GM19043 (cell line): ENCODE measurements at regions not wholly inside any gene's neighbourhood (a gene's known extent, or its start where the extent isn't known, plus 50 kb on each side); places are given as distances from the start of the nearest gene placed in this dataset.
"Not testable (repeated sequence)": the region's sequence is repeated elsewhere in the genome, so short reads cannot be mapped to it uniquely, and the experiment has no call there.

Experiments used
- ATAC-seq: cut with Tn5 transposase; IDR thresholded peaks from one replicate; pipeline ENCODE4 v1.9.1; 2021; ENCODE audit warnings: low read depth; ENCODE audit not compliant: unreplicated experiment

DNA sequence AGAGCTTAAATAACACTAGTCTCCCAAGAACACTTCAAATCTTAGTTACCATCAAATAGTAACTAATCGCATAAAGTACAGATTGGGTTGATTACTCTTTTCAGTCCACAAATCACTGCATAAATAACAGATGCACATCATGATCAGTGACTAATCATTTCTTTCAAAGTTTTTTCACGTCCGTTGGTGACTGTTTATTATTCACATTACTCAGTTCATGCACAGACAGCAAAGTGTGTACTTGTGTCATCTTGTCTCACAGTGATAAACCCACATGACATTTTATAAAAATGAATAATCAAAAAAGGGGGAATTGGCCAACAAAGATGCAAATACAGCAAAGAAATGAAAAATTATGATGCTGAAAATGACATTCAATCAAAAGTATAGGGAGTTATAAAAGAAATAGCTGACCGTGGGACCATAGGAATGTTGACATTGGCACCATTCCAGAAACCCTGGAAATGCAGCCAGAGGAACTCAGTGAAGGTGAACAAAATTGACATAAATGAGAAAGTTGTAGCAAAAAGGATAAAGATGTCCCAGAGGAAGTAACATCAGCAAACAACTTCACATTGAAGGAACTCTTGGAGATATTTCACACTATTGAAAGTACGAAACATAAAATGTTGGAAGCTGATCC lies 161.5 kb downstream of the SOX3 start:
- ATAC-seq = no peak

DNA sequence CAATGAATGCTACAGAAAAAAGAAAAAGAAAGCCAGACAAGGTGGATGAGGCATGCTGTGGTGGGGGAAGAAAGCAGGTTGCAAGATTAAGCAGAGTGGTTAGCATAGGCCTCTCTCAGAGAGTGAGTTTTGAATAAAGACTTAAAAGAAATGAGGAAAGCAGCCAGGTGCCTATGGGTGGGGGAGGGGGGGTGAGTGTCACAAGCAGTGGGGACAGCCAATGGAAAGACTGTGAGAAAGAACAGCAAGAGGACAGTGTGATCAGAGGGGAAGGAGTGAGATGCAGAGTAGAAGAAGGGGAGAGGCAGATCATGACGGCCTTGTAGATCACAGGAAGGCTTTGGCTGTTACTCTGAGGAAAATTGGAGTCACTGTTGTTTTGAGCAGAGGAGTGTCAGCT lies 162.5 kb downstream of the SOX3 start:
- ATAC-seq = no peak

DNA sequence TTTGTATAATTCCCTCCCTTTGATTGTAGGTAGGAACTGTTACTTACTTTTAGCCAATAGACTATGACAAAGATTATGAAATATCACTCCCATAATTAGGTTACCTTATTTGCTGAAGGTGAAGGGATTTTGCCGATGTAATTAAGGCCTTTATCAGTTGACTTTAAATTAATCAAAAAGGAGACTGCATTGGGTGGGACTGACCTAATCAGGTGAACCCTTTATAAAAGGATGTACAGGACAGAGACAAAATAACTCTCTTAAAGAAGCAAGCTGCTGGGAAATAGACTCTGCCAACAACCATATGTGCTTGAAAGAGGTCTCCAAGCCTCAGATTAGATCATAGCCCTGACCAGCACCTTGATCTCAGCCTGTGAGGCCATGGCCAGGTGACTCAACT lies 167.6 kb downstream of the SOX3 start:
- no peak for ATAC-seq

DNA sequence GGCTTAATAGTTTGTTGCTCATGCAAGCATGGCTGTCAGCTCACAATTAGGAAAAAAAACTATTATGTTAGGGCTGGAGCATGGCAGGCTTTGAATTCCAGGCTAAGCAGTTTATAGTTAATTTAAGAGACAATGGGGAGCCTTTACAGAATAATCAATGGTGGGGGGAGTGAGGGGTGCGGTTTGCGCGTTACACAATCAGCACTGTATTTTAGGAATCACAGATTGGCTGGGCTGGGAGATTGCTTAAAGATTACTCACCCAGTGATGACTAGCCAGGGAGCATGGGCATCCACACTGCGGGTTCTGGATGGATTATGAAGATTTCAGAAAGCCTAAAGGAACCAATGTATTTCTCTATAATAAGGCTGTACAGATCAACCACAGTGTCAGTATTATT lies 186.6 kb downstream of the SOX3 start:
- no peak for ATAC-seq

DNA sequence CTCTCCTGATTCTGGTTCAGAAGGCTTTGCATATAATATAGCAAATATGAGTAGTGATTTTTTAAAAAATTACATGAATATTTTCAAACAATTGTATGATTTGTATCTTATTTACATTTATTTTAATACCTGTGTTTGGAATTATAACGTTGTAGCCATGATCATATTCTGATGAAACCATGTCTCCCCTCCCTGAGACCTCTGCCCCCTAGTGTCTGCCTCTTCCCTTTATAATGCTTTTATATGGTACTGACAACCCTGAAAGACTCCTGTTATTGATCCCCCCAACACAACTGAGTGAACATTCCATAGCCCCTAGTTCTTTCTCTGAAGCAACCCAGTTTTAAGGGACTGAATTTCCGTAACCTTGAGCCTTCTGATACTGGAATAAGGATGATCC lies 187.4 kb downstream of the SOX3 start:
- ATAC-seq = no peak

DNA sequence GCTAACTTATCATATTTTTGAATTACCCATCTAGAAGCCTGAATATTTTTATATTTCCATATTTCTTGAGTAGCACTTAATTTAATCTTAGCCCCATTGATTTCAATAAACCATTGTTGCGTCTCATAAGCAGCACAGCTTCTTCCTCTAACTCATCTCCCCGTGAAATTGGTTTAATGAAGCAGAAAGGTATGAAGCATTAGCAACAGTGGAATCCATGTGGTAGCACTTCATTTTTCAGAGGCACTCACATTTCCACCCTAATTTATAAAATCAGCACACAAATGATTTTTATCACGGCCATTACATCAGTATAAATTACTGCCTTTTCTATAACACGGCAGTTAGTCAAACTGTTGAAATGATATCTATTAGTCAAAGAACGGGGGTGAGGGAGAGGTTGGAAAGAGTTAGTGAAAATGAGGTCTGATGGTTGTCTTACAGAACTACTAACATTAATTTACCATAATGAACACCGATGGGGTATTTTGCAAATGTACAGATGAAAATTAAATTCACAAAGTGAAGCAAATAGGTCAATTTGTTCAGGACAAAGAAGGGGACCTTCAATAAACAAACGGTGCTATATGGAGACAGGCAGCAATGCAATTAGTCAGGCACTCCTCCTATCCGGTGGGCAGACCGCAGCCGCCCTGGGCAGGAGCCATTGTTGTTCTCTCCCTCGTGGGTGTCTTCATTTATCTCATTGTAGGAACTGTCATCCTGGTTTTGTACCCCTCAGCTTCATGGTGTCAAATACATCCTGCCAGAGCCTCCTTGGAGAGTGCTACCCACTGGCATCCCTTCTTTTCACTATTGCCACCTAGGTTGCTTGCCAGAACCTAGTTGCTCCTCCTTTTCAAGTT lies 205.7 kb downstream of the SOX3 start:
- ATAC-seq = no peak

DNA sequence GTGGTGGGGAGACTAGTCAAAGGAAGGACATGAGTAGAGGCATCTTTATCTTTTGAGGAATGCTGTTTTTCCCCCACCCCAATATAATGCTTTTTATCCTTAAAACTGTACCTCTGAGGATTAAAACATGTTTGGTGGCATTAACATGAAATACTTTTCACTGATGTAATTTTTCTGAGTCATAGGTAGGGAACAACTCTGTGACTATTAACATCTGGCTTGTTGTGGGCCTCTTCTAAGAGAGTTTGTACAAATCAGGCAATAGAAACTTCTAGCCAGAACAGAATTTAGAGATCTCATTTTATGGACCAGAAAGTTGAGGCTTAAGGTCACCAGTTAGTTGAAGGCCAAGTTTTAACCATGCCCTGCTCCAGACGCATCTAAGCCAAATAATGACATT lies 207.6 kb downstream of the SOX3 start:
- no peak for ATAC-seq

DNA sequence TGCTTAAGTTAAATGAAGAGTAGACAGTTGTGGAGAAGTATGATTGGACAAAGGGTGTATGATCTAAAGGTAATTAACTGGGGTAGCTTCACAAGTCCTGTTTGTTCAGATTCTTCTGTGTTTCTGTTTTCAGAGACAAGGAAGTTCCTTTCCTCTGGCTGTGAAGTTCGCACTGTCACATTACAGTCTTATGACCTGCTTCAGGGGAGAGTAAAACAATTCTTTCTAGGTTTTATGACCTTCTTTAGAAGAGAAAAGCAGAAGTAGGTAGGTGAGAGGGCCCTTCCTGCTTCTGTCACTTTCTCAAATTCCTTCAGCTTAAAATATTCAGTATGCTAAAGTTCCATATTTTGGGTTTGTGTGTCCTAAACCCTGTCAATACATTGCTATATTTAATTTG lies 211.9 kb downstream of the SOX3 start:
- no peak for ATAC-seq

DNA sequence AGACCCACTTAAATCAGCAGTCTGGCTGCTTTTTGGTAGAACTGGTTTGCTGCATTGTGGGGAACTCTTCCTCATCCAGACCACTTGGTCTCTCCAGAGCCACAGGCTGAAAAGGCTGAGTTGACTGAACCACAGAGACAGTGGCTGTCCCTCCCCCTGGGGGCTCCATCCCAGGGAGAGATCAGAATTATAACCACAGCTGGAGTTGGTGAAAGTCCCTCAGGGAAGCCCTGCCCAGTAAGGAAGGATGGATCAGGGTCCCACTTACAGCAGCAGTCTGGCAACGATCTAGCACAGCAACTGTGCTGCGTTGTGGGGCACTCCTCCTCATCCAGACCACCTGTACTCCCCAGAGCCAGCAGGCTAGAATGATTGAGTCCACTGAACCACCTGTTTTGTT lies 212.7 kb downstream of the SOX3 start:
- ATAC-seq = no peak

DNA sequence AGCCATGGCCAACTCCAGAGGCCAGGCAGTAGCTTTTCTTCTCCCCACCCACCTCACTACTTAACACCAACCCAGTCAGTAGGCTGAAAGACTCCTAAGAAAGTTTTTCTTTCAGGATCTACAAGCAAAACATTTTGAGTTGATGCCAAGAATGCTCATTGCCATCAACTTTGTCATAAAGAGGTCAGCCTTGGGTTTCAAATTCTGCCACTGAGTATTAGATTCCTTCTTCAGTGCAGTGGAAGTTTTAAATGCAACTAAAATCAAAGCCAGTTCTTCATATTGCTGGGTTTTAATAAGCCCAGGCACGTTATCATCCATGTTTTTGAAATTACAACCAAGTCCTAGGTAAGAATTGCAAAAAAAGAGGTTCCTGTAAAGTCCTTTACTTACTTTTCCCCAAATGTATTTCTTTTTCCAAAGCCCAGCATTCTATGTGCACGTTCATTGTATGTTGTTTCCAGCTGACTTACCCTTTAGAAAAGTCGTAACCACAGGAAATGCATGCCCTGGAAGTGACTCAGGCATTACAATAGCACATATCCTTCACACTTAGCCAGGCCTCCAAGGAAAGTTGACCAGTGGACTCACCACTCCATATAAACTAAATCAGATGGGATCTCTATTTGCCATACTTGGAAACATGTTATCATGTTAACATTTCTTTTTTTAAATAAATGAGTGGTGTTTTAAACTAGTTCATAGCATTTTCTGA lies 229.9 kb downstream of the SOX3 start:
- no peak for ATAC-seq

DNA sequence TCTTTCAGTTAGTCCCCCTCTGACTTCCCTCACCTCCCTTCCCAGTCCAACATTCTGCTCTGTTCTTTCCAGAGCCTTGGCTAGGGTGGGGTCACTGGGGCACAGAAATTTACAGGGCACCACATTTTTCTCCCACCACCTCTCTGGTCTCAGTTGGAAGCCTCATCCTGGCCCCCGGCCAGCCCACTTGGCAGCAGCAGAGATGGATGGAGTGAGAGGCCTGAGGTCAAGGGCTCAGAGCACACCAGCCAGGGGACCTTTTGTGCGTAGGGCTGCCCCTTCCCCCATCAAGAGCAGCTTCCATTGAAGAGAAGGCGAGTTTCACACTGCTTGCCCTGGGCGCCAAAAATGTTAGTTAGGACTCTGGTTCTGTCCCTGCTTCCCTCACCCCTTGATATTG lies 230.9 kb downstream of the SOX3 start:
- ATAC-seq = no peak

DNA sequence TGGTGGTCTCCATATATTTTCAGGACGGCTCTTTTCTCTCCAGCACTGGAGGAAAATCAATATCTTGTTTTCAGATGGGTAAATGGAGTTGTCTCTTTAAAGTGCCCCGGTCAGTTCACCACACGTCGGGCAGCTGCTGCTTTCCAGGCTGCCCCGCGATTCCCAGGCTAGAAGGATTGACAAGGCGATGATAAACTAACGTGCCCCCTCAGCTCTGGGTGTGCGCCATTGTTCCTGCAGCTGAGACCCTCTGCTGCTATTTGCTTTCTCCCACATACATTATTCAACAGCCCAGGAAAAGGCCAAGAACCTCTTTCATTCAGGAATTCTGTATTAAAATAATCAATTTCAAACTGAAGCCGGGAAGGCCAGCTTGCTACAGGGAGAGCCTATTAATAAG lies 254.5 kb downstream of the SOX3 start:
- ATAC-seq = no peak

DNA sequence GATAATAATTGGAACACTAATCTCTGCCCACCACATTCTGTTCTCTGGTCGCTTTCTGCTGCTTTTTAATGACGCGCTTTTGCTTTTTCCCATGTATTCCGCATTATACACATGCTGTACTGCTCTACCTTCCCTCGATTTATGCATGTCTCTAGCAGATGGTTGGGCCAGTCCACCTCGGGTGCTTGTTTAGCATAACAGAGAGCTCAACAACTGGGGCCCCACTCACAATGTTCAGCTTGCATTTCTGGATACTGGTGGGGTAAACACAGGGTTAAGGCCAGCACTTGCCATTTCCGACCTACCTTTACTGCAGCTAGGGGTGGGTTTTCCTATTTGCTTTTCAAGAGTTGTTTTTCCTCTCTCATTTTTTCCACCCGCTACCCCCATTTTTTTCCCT lies 255.8 kb downstream of the SOX3 start:
- no peak for ATAC-seq

DNA sequence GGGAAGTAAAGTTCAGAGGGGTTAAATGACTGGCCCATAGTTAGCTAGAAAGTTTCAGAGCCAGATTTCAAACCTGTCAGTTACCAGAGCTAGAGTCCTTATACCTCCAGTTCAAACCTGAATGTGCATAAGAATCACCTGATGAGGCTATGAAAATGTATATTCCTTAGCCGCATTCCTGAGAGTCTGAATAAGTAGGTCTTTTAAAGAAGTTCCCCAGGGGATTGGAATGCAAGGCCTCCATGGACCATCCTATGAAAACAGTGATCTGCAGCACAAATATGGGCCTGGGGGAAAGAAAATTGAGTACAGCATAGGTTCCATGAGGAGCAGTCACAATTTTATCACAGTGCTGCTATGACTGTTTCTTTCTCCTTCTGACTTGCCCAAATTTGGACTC lies 263.9 kb upstream of the CXorf66 start:
- no peak for ATAC-seq

DNA sequence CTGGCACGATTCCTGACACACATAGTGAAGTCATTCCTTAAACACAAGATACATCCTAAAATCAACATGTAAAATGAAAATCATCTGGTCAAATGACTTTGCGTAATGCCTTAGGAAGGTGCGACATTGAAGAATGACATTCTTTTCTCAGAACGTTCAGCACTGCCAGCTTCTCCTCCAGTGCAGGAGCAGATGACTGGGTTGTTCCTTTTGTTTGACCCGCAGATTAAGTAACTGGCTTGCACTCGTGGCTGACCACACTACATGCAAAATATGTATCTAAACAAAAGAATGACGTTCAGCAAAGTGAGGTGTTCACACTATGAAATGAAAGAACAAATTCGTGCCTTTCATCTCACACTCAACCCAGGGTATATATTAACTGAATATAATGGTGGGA lies 260.7 kb upstream of the CXorf66 start:
- not testable (repeated sequence) for ATAC-seq

DNA sequence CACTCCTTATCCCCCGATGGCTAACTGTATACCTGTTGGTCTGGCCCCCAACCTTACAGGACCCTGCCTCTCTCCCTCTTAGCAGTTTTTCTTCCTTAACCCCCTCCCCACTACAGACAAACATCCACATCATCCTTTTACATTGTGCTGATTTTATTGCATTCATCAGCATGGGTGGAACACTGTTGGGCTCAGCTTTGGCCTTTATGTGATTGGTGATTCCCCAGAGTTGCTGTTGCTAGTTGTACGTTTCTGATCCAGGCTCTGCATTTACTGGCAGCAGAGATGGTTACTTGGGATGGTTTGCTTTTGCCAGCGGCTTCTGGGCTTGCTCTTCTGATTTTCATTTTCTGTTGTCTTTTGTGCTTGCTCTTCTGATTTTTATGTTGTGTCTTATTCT lies 250.6 kb upstream of the CXorf66 start:
- ATAC-seq = not testable (repeated sequence)

DNA sequence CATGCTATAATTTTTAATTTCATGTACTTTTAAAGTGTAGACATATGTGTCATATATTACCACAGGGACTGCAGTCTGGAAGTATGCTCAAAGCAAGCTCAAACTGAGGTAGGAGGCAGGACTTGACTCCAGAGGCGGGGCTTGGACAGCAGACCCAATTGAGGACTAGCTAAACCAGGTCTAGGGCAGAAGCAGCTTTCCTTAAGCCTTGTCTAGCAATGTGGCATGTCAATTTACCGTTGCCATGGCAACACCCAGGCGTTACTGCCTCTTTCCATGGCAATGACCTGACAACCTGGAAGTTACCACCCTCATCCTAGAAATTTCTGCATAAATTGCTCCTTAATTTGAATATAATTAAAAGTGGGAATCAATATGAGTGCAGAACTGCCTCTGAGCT lies 249.2 kb upstream of the CXorf66 start:
- ATAC-seq = not testable (repeated sequence)

DNA sequence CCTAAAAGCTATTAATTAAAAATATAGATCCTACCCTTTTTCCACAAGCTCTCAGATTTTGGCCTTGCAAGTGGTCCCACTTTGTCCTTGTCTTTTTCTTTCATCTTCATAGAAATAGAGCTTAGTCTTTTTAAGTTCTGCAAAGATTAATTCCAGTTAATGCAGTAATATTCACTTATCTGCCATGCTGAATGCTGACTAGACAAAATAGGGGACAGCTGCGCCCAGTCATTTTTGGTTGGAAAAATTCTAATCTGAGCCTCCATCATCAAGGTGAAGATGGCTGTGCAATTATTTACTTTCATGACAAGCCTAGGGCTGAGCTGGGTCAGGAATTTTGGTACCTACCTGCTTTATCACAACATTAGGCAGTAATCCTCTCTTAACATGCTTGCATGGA lies 241.3 kb upstream of the CXorf66 start:
- ATAC-seq = no peak

DNA sequence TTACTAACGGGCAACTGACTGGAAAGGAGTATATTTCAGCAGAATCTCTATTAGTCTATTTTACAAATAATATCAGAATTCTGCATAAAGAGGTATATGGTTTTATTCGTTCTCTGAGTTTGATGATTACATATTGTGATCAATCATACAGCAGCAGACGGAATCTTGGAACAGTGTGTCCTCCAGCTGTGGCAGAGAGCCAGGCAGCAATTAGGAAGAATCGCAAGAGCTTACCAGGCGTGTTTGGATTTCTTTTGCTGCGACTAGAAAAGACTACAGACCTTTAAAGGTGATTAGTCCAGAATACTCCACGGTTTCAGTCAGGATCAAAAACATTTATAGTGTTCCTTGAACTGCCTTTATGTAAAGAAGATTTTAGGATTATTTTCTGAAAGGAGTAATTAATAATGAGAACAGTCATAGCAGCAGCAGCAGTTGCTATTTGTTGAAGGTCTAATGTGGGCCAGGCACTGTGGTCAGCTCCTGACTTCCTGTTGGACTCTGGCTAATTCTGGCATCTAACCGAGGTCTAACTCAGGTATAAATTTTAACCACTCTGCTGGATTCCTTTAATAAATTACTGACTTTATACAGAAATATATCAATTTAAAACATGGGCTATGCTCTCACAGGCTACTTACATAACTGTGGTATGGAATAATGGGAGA lies 225.3 kb upstream of the CXorf66 start:
- ATAC-seq = no peak

DNA sequence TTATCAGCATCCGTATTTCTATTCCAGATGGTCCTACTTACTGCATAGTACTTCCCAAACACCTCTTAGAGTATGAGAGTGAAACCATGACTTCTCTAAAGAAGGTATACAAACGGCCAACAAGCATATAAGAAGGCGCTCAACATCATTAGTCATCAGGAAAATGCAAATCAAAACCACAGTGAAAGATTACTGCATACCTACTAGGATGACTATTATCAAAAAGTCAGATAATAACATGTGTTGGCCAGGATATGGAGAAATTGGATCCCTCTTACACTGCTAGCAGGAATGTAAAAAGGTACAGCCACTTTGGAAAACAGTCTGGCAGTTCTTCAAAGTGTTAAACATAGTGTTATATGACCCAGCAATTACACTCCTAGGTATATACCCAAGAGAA lies 215.3 kb upstream of the CXorf66 start:
- ATAC-seq = no peak

DNA sequence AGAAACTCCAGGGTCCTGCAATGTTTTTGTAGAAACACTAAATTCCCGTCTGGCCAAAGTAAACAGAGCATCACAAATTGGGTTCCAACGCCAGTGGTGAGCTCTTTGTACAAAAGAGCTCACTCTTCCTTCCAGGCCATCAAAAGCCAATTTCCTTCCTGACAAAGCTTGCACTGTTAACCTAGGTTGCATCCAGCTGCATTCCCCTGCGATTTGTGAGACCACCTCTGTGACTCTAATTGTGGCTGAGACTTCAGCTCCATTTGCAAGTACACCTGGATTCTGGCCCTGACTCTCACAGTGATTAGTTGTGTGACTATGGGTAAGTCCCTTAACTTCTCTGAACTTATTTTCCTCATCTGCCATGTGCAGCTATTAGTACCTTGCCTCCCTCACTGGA lies 212.5 kb upstream of the CXorf66 start:
- no peak for ATAC-seq
